Spleen (tissue), 11 donors: ENCODE measurements at regions not wholly inside any gene's neighbourhood (a gene's known extent, or its start where the extent isn't known, plus 50 kb on each side); places are given as distances from the start of the nearest gene placed in this dataset.

Source experiments
- DNase-seq: peaks from one replicate; pipeline ENCODE4 v3.0.0-alpha.2; 2020
- H3K27ac ChIP-seq, 8 donors: fragments of 200-600 bp; sonication (generic) in 7 of 8; 1 replicate in 4 of 8; 2 replicates in 4 of 8; pipeline versions ENCODE4 v1.5.0 to v1.8.0; 2016 to 2021; ENCODE audit warnings: inconsistent platforms in 4 of 8, mild to moderate bottlenecking in 4 of 8, moderate library complexity in 1 of 8
- H3K27me3 ChIP-seq, 7 donors: fragments of 200-600 bp; sonication (generic) in 6 of 7; replicated peaks in 1 of 7; 1 replicate in 4 of 7; 2 replicates in 3 of 7; pipeline versions ENCODE4 v1.5.0 to v1.8.0; 2016 to 2021; ENCODE audit warnings: inconsistent platforms in 3 of 7, mild to moderate bottlenecking in 1 of 7
- H3K36me3 ChIP-seq, 6 donors: fragments of 200-600 bp; sonication (generic) in 5 of 6; 1 replicate in 4 of 6; 2 replicates in 2 of 6; pipeline versions ENCODE4 v1.5.0 to v1.8.0; 2016 to 2021; ENCODE audit warnings: inconsistent platforms in 2 of 6
- H3K4me1 ChIP-seq, 6 donors: fragments of 200-600 bp; sonication (generic) in 5 of 6; 1 replicate in 3 of 6; 2 replicates in 3 of 6; pipeline versions ENCODE4 v1.5.0 to v1.8.0; 2016 to 2021; ENCODE audit warnings: inconsistent platforms in 3 of 6
- H3K4me3 ChIP-seq, 8 donors: fragments of 200-600 bp; sonication (generic) in 7 of 8; 1 replicate in 4 of 8; 2 replicates in 4 of 8; pipeline versions ENCODE4 v1.5.0 to v1.8.0; 2016 to 2021; ENCODE audit warnings: inconsistent platforms in 4 of 8, mild to moderate bottlenecking in 4 of 8, moderate library complexity in 2 of 8
- H3K9me3 ChIP-seq, 8 donors: fragments of 200-600 bp; sonication (generic) in 7 of 8; 1 replicate in 4 of 8; 2 replicates in 4 of 8; pipeline versions ENCODE4 v1.5.0 to v1.8.0; 2016 to 2021; ENCODE audit warnings: inconsistent platforms in 4 of 8
- POLR2A ChIP-seq, 3 donors: fragments of 450-650 bp; IDR thresholded peaks; one replicate each; pipeline ENCODE4 v1.5.1; 2017; ENCODE audit warnings: antibody characterized with exemption in 3 of 3, mild to moderate bottlenecking in 1 of 3
- POLR2AphosphoS5 ChIP-seq, 3 donors: sonication (generic); formaldehyde crosslinking; IDR thresholded peaks; one replicate each; pipeline ENCODE4 v1.5.1; 2017; ENCODE audit warnings: antibody characterized with exemption in 3 of 3
- whole genome bisulfite sequencing, 5 donors: extraction: QIAGEN DNeasy Blood & Tissue Kit in 3 of 5; methylation state at CpG; one replicate each; pipeline versions ENCODE4 v1.1.5 to v1.1.7; 2013 to 2018; 5-methylcytosine and 5-hydroxymethylcytosine counted together
- intact Hi-C: fragments of 100-400 bp; cut with DNase I; formaldehyde crosslinking; loops from one replicate; pipeline ENCODE4 v1.15.0; 2023; ENCODE audit warnings: low total_unique reads
- TF ChIP-seq, protein P1 (sequence below), 11 experiments: fragments of 200-600 bp in 7 of 11; fragments of 450-650 bp in 4 of 11; sonication (generic) in 4 of 11; IDR thresholded peaks in 8 of 11; conservative IDR thresholded peaks in 3 of 11; 1 replicate in 7 of 11; 2 replicates in 4 of 11; pipeline versions ENCODE4 v1.4.0 to v1.8.0; 2016 to 2021; ENCODE audit warnings: antibody characterized with exemption in 11 of 11, inconsistent platforms in 4 of 11, mild to moderate bottlenecking in 1 of 11
- donor health status: healthy with polysubstance abuse.
- donor health status: DM: no; HTN: no; CAD: no; lungs with moderate emphysema.
- donor health status: DM: no; HTN: no; CAD: no.
- donor health status: Bipolar disorder and iron deficiency.
- donor health status: healthy.
- donor health status: DM: no; HTN: no; CAD: no.
- donor health status: DM: yes; HTN: yes; CAD: no.

- DNase-seq: no peak
- intact Hi-C loops: no loop called here
- Histone ChIP-seq H3K4me1 (peaks cover 0 to 3% (median 0%) of the 10 kb centered on the region in 6 donors), H3K9me3 (no peaks in the 10 kb centered on the region), H3K27ac (no peak overlapping the region), H3K4me3 (no peak overlapping the region), H3K27me3 (no peaks in the 10 kb centered on the region), H3K36me3 (no peaks in the 10 kb centered on the region)
- TF ChIP-seq, protein P1, sequence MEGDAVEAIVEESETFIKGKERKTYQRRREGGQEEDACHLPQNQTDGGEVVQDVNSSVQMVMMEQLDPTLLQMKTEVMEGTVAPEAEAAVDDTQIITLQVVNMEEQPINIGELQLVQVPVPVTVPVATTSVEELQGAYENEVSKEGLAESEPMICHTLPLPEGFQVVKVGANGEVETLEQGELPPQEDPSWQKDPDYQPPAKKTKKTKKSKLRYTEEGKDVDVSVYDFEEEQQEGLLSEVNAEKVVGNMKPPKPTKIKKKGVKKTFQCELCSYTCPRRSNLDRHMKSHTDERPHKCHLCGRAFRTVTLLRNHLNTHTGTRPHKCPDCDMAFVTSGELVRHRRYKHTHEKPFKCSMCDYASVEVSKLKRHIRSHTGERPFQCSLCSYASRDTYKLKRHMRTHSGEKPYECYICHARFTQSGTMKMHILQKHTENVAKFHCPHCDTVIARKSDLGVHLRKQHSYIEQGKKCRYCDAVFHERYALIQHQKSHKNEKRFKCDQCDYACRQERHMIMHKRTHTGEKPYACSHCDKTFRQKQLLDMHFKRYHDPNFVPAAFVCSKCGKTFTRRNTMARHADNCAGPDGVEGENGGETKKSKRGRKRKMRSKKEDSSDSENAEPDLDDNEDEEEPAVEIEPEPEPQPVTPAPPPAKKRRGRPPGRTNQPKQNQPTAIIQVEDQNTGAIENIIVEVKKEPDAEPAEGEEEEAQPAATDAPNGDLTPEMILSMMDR (IDR thresholded peaks at IDR 0.05 in 8 of 11, conservative IDR thresholded peaks at IDR 0.05 in 3 of 11): no peak
- no peak for TF ChIP-seq POLR2AphosphoS5 (IDR thresholded peaks at IDR 0.05)
- no peak for TF ChIP-seq POLR2A (IDR thresholded peaks at IDR 0.05)
- 40 to 53% (median 49%) methylated on average over 4 of the region's 4 CpGs for WGBS, 5 donors
Observed at GRCh38 chr7:15747712-15748111, 61.2 kb upstream of the MEOX2 start.

DNA sequence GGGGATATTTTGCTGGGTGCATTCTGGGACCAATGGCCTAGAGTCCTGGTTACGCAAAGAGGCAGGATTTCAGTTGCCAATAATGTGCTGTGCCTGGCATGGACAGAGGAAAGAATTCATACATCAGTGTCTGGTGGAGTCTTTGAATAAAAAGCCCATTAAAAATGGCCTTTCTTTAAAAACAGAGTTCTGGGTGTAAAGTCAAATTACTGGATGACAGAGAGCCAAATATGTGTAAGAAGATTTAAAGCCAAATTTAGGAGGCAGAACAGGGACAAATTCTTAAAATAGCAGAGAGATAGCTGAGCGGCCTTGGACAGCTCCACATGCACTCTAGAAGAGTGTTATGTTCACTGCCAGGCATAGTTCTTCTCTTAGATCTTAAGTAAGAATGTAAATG lies 60.8 kb upstream of the MEOX2 start:
- 49 to 69% (median 63%) methylated on average over 2 of the region's 2 CpGs for WGBS, 5 donors
- TF ChIP-seq POLR2A (IDR thresholded peaks at IDR 0.05): no peak
- no peak for TF ChIP-seq POLR2AphosphoS5 (IDR thresholded peaks at IDR 0.05)
- TF ChIP-seq, protein P1 (IDR thresholded peaks at IDR 0.05 in 8 of 11, conservative IDR thresholded peaks at IDR 0.05 in 3 of 11): no peak
- Histone ChIP-seq H3K36me3 (no peaks in the 10 kb centered on the region), H3K9me3 (no peaks in the 10 kb centered on the region), H3K27ac (no peak overlapping the region), H3K4me3 (no peak overlapping the region), H3K27me3 (no peaks in the 10 kb centered on the region), H3K4me1 (peaks cover 0 to 3% (median 0%) of the 10 kb centered on the region in 6 donors)
- intact Hi-C loops: no loop called here
- no peak for DNase-seq

DNA sequence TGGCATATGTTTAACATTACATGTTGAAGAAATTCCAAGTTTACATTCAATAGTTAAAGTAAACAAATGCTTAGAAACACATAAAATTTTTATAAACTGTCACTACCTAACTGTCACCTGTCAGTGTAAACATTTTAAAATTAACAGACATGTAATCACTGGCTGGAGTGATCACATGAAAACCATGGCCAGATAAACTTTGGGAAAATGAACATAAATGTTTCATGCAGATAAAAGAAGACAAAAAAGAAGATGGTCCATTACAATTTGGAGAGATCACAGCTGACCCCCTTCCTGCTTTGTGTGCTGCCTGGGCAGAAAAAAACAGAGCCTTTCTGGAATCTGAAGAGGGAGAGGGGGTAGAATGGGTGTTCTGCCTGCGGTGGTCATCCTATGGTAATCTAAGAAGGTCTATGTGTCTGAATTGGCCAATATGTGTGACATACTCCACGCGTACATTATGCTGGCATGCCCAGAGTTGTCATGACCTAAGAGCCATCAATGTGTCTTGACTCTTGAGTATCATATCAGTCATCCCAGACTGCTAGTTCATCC lies 57.5 kb upstream of the MEOX2 start:
- no peaks in the 10 kb centered on the region for H3K9me3 ChIP-seq
- H3K27me3 ChIP-seq: no peaks in the 10 kb centered on the region
- 58 to 86% (median 66%) methylated on average over 2 to 3 of the region's 3 CpGs for WGBS, 5 donors
- TF ChIP-seq POLR2AphosphoS5 (IDR thresholded peaks at IDR 0.05) (no peak), POLR2A (IDR thresholded peaks at IDR 0.05) (no peak)
- TF ChIP-seq, protein P1 (IDR thresholded peaks at IDR 0.05 in 8 of 11, conservative IDR thresholded peaks at IDR 0.05 in 3 of 11): no peak
- no peak overlapping the region for H3K4me3 ChIP-seq
- H3K27ac ChIP-seq: no peak overlapping the region
- DNase-seq: no peak
- no peaks in the 10 kb centered on the region for H3K36me3 ChIP-seq
- H3K4me1 ChIP-seq: peaks cover 0 to 3% (median 0%) of the 10 kb centered on the region in 6 donors
- intact Hi-C loops: no loop called here

DNA sequence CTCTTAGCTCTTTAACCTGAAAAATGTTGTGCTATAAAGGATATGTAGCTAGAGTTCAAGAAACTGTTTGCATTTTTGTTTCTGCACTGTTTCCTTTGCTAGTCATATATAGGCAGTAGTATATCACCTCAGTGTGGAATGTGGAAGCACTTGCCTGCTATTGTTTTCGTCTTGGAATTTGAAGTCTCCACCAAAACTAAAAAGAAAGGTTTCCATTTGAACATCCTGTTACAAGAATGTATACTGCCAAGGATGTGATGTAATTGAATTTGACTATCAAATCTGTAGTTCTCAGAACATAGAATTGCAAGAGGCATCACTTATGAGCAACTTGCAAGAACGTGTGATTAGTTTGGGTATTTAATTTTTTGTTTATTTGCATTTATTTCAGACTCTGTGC lies 51.1 kb upstream of the MEOX2 start:
- 64 to 77% (median 67%) methylated on average over 2 of the region's 2 CpGs for WGBS, 5 donors
- TF ChIP-seq, protein P1 (IDR thresholded peaks at IDR 0.05 in 8 of 11, conservative IDR thresholded peaks at IDR 0.05 in 3 of 11): no peak
- TF ChIP-seq POLR2AphosphoS5 (IDR thresholded peaks at IDR 0.05): no peak
- TF ChIP-seq POLR2A (IDR thresholded peaks at IDR 0.05): no peak
- H3K27me3 ChIP-seq: no peaks in the 10 kb centered on the region

More for the DNA sequence above, 51.1 kb upstream of the MEOX2 start:
- Histone ChIP-seq H3K36me3 (no peaks in the 10 kb centered on the region), H3K4me1 (no peaks in the 10 kb centered on the region), H3K9me3 (no peaks in the 10 kb centered on the region), H3K27ac (no peak overlapping the region), H3K4me3 (no peak overlapping the region)
- intact Hi-C loops: no loop called here
- no peak for DNase-seq
